ENCODE measurements at regions not wholly inside any gene's neighbourhood (a gene's known extent, or its start where the extent isn't known, plus 50 kb on each side); places are given as distances from the start of the nearest gene placed in this dataset.

DNA sequence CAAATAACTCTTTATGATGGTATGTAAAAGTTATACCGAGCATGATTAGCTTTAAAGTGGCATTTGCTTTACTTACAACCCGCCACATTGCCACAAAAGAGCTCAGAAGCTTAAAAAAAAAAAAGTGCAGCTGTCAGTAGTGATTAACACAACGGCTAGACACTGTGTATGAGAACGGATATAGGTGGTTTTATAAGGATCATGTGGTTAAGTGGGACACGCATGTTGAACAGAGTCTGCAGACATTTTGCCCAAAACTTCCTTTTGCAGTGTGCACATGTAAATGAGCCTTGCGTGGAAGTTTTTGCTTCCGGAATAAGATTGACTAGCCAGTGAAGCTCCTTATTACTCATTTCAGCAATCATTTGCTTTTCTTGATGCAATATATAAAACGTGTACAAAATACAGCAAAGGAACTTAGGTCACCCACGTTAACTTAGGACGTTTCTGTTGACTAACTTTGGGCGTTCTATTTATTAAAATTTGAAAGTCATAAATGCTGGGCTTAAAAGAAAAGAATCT is 58.7 kb upstream of the RGS1 start:
- TF ChIP-seq POLR2A (IDR thresholded peaks at IDR 0.05; ENCODE audit: low read length), result no peak
- no peak for TF ChIP-seq GATA1 (IDR thresholded peaks at IDR 0.05; ENCODE audit: low read depth, low read length)
